ENCODE measurements at regions not wholly inside any gene's neighbourhood (a gene's known extent, or its start where the extent isn't known, plus 50 kb on each side); places are given as distances from the start of the nearest gene placed in this dataset.
"Not testable (repeated sequence)": the region's sequence is repeated elsewhere in the genome, so short reads cannot be mapped to it uniquely, and the experiment has no call there.

DNA sequence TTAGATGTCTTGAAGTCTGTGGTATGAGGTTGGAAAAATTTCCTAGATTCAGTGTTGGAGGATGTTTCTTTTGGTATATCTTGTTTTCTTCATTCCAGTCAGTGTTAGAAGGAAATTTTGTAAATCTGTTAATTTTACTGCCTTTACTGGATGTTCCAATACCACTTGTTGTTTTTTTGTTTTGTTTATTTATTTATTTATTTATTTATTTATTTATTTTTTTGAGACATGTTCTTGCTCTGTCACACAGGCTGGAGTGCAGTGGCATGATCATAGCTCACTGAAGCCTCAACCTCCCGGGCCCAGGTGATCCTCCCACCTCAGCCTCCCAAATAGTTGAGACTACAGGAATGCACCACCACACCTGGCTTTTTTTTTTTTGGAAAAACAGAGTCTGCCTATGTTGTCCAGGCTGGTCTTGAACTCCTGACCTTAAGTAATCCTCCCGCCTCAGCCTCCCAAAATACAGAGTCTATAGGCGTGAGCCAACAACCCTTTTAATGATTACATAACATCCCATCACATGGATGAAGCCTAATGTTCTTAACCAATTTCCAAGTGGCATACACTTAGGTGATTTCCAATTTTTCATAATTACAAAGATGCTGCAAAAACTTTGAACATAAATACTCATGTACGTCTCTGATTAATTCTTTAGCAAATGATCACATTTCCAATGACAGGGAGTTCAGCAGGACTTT is 52.8 kb upstream of the WAC start:
- H3K4me3 ChIP-seq (ENCODE audit: low read length) = no peak overlapping the region
- H3K27me3 ChIP-seq (ENCODE audit: insufficient read depth, low read length) = no peaks in the 10 kb centered on the region
- H3K4me1 ChIP-seq (ENCODE audit: insufficient read depth, low read length) = peaks cover 46% of the 10 kb centered on the region
- H3K9me3 ChIP-seq (ENCODE audit: low read depth, low read length) = no peaks in the 10 kb centered on the region

- H3K9me3 ChIP-seq (ENCODE audit: low read depth, low read length) = no peaks in the 10 kb centered on the region
- H3K27me3 ChIP-seq (ENCODE audit: insufficient read depth, low read length) = no peaks in the 10 kb centered on the region
- H3K4me1 ChIP-seq (ENCODE audit: insufficient read depth, low read length) = peaks cover 46% of the 10 kb centered on the region
- H3K4me3 ChIP-seq (ENCODE audit: low read length) = no peak overlapping the region
Measured at GRCh38 chr10:28480628-28480965, 52.3 kb upstream of the WAC start.

GRCh38 chr10:28481346-28481745 is 51.6 kb upstream of the WAC start:
- H3K9me3 ChIP-seq (ENCODE audit: low read depth, low read length); H3K4me3 ChIP-seq (ENCODE audit: low read length); H3K27me3 ChIP-seq (ENCODE audit: insufficient read depth, low read length): not testable (repeated sequence)
- peaks cover 46% of the 10 kb centered on the region for H3K4me1 ChIP-seq (ENCODE audit: insufficient read depth, low read length)

DNA sequence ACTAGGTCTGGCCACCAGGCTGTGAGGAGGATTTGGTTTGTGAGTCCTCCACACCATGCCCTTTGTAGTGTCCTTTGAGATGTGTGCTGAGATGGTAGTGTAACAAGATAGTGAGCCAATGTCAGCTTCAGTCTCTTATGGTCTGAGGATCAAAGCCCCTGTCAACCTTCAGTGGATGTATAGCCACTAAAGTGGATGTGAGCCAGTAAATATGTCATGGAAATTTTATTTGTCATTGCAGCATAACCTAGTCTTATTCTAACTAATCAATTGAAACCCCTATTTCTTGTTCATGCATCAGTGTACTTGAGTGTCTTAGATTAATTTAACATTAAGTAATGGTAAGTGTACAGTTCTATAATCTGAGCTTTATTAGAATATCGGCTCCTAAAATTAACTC is 51.0 kb upstream of the WAC start:
- Histone ChIP-seq H3K27me3 (ENCODE audit: insufficient read depth, low read length) (no peaks in the 10 kb centered on the region), H3K4me1 (ENCODE audit: insufficient read depth, low read length) (peaks cover 46% of the 10 kb centered on the region)

More for the DNA sequence above, 51.0 kb upstream of the WAC start:
- Histone ChIP-seq H3K9me3 (ENCODE audit: low read depth, low read length) (no peaks in the 10 kb centered on the region), H3K4me3 (ENCODE audit: low read length) (no peak overlapping the region)

Data from mononuclear cell (primary cell).